GM04504 (cell line): ENCODE measurements at regions not wholly inside any gene's neighbourhood (a gene's known extent, or its start where the extent isn't known, plus 50 kb on each side); places are given as distances from the start of the nearest gene placed in this dataset.
"Not testable (repeated sequence)": the region's sequence is repeated elsewhere in the genome, so short reads cannot be mapped to it uniquely, and the experiment has no call there.

Experiments
- DNase-seq: peaks from one replicate; pipeline ENCODE4 v3.0.0-alpha.2; 2012; ENCODE audit warnings: low read depth

DNA sequence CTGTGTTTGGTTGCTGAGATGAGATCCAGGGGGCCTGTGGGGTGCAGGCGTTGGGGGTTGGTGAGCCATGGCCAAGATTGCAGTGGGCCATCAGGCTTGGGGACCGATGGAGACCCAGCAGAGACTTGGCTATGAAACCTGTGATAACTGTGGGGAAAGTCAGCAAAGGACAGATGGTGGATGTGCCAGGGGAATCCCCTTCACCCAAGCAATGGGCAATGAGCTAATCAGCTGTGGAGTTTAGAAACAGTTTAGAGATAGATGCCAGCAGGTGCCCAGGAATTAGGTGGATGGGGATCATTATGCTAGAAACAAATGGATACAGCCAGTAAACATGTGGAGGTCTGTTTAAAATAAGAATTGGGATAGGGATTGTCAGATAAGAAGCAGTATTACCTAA is 151.4 kb upstream of the FERD3L start:
- no peak for DNase-seq

DNA sequence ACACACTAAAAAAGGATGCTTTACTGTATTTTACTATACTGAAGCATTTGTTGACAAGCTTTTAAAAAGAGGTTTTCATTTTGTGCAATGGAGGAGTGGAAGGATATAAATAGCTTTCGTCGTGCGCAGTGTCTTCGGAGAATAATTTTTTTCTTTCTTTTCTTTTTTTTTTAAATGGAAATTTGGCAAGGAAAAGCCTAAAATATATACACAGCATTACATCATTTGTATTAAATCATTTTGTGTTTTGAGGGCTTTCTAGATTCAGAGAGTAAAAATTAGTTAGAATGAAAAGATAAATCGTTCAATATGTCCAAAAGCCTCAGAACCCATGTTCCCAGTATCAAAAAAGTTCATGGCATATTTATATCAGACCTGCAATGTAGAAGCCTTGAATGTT is 150.2 kb upstream of the FERD3L start:
- DNase-seq = no peak

DNA sequence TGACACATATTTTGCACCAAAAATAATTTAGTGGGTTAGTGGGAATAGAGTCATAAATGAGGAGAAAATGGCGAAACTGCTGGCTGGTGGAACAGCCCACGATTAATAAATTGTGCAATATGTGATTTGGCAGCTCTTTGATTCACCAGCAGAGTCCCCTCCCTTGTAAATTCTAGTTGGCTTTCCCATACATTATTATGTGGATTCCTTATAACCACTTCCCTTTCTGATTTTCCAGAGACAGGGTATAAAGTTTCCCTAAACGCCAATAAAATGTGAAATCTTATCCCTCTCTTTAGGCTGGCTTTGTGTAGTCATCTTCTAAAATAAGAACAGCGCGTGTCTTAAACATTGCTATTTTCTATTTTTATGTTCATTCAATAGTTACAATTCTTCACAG is 149.4 kb upstream of the FERD3L start:
- peak; percentile 27 for DNase-seq

DNA sequence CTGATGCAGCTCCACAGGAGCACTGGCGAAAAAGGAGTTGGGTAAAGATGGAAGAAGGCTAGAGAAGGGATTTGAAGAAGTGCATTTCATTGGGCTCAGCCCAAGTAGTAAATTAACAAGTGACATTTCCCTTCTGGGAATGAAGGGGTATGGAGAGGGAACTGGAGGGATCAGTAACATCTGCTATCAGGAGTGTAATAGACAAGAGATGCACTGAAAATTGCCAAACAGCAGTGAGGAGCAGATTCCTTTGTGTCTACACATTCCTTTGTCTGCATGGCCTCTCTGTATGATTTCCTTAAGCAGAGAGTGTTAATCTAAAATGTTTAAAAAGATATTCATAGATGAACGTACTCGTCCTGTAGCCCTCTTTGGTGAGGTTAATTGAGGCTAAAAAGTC is 148.2 kb upstream of the FERD3L start:
- DNase-seq = no peak

DNA sequence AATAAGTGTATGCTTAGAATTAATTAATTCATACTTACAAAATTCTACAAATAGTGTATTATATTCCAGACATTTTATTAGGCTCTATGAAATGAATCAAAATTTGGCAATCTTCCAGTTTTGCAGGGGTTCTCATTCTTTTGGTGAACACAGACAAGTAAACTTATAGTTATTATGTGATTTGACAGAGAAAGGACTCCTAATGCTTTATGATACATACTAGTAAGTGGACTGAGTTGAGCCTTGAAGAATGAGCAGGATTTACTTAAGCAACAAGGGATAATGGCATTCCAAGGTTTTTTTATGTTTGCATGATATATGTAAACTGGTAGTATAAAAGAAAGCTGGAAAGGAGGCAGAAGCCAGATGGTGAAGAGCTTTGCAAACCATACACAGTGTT is 145.7 kb upstream of the FERD3L start:
- no peak for DNase-seq

DNA sequence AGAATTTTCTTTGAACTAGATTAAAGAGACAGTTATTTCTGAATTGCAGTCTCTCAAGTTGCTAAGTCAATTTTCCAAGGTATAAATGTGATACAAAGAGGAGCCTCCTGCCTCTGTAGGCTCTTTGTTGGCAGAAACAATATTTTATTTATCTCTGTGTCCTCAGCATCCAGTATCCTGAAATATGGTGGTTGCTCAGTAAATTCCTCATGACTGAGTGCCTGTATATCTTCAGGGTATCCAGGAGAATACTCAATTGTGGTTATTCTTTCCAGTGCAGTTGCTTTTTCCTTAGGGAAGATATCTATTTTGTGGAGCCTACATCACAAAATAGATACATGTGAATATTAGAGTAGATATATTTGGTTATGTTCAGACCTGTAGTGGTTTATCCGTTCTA is 144.8 kb upstream of the FERD3L start:
- no peak for DNase-seq

DNA sequence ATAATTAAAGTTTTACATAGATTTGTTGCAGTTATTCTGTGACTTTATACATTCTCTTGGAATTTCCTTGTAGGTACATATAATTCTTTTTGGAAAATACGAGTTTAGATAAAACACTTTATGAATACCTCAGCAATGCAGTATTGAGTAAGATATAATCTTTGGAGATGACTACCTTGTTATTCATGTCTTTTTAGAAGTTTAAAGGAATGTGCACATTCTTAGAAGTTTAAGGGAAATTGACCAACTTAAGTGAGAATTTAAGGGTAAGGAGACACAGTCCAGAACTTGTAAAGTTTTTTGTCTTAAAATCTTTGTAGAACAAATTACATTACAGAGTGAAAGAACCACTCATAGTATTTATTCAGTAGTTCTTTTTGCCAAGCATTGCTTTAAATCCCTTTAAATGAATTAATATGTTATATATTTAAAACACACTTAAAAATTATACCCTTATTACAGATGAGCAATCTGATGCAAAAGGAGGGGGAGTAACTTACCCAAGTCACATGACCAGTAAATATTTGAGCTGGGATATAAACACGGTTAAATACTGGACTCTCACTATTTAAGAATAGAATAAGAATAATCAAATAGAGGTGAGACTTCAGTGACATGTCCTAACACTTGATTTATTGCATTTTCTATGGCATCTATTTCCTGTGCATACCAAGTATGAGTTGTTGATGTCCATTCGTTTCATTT is 139.5 kb upstream of the FERD3L start:
- no peak for DNase-seq

DNA sequence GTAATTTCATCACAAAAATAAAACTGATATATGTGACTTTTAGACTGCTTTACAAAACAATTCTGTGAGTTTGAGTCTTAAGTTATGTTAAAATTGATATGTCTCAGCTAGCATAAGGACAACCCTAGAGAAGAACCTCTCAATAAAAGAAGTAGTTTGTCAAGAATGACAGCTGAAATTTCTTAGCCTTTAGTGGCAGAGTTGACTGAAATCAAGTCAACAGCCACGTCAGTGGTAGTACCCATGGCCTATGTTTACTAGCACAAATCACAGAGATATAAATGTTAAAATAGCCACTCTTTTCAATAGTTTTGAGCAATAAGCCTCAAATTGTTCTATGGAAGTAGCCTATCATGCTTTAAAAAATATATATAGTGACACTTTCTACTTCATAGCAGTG is 138.9 kb upstream of the FERD3L start:
- no peak for DNase-seq

DNA sequence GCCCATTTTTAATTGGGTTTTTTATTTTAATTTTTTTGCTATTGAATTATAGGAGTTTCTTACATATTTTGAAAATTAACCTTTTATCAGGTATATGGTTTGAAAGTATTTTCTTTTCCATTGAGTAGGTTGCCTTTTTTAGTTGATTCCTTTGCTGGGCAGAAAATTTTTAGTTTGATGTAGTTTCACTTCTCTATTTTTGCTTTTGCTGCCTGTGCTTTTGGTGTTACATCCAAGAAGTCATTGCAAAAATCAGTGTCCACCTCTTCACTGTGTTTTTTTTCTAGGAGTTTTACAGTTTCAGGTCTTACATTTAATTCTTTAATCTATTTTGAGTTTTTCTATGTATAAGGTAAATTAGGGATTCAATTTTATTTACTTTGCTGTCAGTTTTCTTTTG is 129.8 kb upstream of the FERD3L start:
- no peak for DNase-seq

DNA sequence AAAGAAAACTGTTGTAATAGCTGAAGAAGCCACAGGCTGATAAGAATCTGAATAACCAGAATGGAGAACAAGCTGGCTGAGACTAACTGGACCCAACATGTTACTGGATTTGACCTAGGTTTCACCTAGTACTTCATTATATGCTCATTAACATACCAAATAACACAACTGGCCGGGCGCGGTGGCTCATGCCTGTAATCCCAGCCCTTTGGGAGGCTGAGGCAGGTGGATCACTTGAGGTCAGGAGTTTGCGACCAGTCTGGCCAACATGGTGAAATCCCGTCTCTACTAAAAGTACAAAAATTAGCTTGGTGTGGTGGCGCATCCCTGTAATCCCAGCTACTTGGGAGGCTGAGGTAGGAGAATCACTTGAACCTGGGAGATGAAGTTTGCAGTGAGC is 127.1 kb upstream of the FERD3L start:
- not testable (repeated sequence) for DNase-seq

DNA sequence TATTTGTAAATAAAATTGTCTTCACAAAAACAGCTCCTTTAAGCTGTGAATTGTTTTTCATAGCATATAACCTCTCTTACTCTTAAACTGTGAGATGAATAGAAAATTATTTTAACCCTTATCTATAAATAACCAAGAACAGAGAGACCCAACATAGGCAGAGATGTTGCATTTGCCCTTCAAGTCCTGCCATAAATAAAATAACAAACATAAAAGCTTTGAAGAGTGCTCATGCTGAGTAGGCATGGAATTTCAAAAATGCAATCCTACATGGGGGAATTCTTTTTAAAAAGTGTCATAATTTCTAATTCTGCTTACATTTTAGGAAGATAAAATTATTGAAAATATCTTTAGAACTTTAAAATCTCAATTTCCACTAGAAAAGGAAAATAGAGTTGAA is 124.1 kb upstream of the FERD3L start:
- no peak for DNase-seq

DNA sequence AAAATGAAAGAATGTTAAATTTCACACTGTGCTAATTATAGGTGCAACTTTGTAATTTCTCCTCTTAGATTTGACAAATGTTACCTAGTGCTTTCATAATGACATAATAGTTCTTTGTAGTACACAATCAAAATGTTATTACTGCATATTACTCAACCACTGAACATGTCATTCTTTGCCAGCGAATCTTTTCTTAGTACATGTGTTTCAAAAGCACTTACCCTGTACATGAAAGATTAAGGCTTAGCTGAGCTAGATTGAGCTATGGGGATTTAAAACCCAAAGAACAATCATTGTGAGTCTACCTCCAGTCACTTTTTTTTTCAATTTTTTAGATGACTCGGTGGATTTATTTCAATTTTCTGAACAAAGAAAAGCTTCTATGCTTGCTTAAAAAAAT is 123.5 kb upstream of the FERD3L start:
- no peak for DNase-seq

DNA sequence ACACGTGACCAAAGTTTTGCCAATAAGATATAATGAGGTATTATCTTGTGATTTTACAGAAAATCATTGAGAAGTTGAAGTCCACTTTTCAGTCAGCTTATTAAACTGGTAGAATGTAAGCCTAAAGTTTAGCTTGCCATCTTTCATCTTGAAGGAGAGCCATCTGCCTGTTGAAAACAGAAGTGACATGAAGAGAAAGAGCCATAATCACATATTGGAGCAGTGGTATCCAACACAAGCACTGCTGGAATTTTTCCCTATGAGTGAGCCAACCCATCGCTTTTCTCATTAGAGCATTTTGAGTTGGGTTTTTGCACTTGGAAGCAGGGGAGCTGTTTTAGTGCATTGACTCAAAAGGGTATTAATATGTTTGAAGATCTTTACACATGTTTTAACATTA is 117.6 kb upstream of the FERD3L start:
- DNase-seq = no peak

DNA sequence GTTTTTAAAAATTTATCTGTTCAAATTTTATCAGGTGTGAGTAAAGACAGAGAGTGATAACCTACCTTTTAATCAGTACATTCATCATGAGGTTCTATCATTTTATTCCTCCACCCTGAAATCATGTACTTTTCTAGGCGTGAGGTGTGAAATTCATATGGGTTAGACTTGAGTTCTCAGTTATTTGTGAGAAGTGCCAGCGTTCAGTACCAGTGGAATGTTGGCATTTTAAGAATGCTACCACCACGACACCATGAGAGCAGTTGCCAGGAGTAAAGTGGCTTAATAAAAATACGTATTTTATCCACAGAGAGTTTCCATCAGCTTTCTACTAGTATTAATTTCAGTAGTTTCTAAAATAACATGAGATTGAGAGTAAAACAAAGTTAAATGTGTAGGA is 104.1 kb upstream of the FERD3L start:
- DNase-seq = no peak

DNA sequence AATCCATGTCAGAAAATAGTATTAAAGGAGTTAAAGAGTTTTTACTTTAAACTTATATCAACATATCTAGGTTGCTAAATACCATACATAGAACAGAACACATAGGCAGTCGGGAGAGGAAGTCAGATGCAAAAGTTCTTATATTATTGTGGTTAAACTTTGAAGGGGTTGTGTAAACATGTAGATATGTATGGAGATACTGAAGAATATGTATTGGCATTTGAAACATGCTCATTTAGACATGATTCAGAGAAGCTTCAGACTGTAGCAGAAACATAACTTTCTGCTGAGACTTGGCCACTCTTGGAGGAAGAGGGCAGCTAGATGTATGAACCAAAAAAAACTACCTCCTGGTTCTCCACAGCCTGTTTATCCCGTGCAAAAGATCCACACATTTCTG is 103.5 kb upstream of the FERD3L start:
- no peak for DNase-seq

DNA sequence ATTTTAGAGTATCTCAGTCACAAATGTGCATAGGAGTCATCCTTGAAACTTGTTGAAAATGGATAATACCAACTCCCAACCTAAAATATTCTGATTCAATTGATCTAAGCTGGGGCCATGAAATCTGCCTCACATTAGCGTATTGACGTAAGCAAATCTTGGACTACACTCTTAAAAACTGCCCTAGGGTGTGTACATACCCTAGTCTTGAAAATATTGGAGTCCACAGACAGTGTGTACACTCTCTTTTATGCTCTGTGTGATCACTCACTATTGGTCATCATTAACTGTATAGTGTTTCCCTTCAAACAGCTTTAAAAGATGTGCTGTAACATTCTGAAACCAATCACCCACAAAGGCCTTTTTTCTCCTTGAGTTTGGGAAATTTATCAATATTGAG is 102.9 kb upstream of the FERD3L start:
- no peak for DNase-seq

DNA sequence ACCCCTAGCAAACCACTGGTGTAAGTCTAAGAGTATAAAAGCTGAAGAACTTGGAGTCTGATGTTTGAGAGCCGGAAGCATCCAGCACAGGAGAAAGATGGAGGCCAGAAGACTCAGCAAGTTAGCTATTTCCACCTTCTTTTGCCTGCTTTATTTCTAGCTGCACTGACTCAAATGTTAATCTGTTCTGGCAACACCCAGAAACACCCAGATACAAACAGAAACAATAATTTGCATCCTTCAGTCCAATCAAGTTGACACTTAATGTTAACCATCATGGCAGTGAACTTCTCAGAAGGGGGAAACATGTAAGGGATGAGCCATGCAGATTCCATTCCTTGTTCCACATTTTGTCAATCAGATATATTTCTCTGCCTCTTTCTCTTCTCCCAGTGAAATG is 101.8 kb upstream of the FERD3L start:
- DNase-seq = no peak

DNA sequence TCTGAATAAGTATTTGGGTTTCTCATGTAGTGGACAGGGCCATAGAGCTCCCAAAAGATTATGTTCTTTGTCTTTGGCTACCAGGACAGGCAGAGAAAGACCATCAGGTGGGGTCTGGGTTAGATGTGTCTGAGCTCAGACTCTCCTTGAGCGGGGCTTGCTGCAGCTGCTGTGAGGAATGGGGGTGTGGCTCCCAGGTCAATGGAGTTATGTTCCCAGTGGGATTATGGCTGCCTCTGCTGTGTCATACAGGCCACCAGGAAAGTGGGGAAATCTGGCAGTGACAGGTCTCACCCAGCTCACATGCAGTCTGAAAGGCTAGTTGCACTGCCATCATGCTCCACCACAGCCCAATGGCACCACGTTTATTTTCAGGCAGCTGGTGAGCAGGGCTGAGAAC is 97.0 kb upstream of the FERD3L start:
- no peak for DNase-seq

DNA sequence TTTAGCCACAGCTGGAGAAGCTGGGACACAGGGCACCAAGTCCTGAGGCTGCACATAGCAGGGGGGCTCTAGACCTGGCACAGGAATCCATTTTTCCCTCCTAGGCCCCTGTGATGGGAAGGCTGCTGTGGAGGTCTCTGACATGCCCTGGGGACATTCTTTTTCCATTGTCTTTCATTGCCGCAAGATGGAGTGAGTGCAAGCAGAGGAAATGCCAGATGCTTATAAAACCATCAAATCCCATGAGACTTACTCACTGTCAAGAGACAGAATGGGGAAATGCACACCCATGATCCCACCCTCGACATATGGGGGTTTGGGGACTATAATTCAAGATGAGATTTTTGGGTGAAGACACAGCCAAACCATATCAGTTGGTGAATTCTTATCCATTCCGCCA is 94.7 kb upstream of the FERD3L start:
- no peak for DNase-seq

DNA sequence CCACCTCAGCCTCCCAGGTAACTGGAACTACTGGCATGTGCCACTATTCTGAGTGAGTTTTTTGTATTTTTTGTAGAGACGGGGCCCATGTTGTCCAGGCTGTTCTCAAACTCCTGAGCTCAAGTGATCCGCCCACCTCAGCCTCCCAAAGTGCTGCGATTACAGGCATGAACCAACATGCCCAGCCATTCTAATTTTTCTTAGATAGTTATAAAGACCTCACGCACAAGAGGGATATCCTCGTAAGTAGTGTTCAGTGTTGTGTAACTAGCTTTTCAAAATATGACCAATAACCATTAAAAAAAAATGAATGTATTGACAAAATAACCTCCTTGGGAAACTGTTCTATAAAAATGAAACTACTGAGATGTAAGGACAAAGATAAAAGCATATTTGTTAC is 90.5 kb upstream of the FERD3L start:
- DNase-seq = no peak

DNA sequence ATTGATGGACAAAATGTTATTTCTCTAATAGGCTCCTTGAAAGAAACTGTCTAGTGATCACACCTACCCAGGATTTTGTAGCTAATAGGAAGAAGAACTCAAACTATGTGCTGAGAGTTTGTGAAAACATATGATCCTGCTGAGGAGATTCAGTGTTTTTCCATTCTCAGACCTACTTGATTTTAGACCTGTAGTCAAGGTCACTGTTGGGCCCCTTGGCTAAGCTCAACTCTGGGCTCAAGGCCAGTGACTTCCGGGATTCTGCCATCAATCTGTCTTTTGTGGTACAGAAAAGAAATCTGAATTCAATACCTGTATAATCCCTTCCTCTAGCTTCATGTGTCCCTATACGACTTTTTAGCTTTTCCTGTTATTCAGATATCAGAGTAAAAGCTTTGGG is 79.7 kb upstream of the FERD3L start:
- DNase-seq = no peak

DNA sequence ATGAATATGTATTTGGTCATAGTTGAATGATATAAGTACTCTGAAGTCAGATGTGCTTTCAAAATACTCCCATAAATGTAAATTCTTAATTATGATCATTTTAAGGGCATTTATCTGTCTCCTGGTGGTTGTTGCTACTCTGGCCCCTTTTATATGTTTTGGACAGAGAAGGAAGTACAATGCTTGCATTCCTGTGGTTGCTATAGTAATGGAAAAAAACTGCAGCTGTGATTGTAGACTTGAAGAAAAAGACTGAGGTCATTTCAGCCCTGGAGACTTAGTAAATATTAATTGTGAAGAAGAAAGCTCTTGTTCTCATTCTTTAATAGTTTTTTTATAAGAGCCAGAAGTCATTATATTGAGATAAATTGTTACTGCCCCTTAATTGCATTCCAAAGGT is 70.2 kb upstream of the FERD3L start:
- peak; percentile 51 for DNase-seq

DNA sequence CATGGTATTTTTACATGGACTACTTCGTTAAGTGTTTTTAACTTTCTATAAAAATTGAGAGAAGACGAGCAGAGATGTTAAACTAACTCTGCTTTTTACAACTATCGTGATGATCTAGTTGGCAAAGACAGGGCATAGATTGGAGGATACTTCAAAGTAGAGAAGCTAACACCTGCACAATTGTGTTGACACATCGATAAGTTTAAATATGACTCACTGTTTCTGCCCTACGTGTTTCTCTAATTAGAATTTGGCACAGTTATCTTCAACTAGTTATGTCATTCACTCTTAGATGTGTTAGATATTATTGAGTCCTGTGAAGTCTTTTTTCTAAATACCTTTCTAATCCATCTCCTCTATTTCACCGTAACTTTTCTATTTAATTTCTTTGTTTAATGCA is 68.5 kb upstream of the FERD3L start:
- DNase-seq = no peak

DNA sequence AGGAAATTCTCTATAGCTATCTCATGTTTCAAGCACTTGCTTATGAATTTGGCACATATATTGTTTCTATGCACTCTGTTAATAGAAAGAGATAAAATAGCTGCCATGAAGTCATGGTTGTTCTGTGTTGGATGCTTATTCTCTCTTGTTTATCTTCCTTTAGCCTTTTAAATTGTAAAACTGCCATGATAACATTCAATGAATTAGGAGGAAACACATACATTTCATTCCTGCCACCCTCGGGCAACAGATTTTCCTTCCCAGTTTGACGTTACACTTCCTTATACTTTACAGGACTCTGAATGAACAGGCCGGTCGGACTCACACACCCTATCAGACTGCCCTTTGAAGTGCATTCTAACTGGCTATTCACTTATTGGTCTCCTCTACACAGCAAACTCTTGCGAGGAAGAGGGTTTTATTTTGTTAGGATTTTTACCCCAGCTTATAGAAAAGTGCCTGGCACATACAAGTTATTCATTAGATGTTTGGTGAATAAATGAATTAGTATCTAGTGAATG is 65.7 kb upstream of the FERD3L start:
- no peak for DNase-seq
